ENCODE measurements at regions not wholly inside any gene's neighbourhood (a gene's known extent, or its start where the extent isn't known, plus 50 kb on each side); places are given as distances from the start of the nearest gene placed in this dataset.

DNA sequence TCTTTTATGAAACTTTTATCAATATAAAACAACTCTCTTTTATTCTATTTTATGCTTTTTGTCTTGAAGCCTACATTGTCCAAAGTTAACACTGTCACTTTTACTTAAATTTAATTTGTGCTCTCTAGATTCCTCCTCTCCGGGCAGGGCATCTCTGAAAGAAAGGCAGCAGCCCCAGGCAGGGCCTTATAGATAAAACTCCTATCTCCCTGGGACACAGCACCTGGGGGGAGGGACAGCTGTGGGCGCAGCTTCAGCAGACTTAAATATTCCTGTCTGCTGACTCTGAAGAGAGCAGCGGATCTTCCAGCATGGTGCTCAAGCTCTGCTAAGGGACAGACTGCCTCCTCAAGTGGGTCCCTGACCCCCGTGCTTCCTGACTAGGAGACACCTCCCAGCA is 447.7 kb upstream of the FANCL start:
- Histone ChIP-seq H3K9me3 (ENCODE audit: low read depth, low read length) (no peaks in the 10 kb centered on the region), H2AFZ (ENCODE audit: low read length) (no peak overlapping the region)

GRCh38 chr2:58686776-58687175 is 445.7 kb upstream of the FANCL start:
- H3K9me3 ChIP-seq (ENCODE audit: low read depth, low read length) = no peaks in the 10 kb centered on the region
- no peak overlapping the region for H3K27ac ChIP-seq (ENCODE audit: low read depth, low read length)
- TF ChIP-seq, protein P1, sequence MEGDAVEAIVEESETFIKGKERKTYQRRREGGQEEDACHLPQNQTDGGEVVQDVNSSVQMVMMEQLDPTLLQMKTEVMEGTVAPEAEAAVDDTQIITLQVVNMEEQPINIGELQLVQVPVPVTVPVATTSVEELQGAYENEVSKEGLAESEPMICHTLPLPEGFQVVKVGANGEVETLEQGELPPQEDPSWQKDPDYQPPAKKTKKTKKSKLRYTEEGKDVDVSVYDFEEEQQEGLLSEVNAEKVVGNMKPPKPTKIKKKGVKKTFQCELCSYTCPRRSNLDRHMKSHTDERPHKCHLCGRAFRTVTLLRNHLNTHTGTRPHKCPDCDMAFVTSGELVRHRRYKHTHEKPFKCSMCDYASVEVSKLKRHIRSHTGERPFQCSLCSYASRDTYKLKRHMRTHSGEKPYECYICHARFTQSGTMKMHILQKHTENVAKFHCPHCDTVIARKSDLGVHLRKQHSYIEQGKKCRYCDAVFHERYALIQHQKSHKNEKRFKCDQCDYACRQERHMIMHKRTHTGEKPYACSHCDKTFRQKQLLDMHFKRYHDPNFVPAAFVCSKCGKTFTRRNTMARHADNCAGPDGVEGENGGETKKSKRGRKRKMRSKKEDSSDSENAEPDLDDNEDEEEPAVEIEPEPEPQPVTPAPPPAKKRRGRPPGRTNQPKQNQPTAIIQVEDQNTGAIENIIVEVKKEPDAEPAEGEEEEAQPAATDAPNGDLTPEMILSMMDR (IDR thresholded peaks at IDR 0.05; ENCODE audit: extremely low read depth, low read depth, low read length) = no peak
- no peaks in the 10 kb centered on the region for H3K27me3 ChIP-seq (ENCODE audit: insufficient read depth, low read length)
- no peaks in the 10 kb centered on the region for H4K20me1 ChIP-seq (ENCODE audit: insufficient read depth, low read length)
- no peak for DNase-seq (ENCODE audit: insufficient read length, low spot score, missing footprints)
- H3K4me3 ChIP-seq (ENCODE audit: insufficient read depth, low read length) = no peak overlapping the region
- no peaks in the 10 kb centered on the region for H3K79me2 ChIP-seq (ENCODE audit: insufficient read depth, low read length)
- H3K36me3 ChIP-seq (ENCODE audit: insufficient read depth, low read length) = no peaks in the 10 kb centered on the region
- H3K4me2 ChIP-seq (ENCODE audit: insufficient read depth, low read length) = no peak overlapping the region
- no peaks in the 10 kb centered on the region for H3K4me1 ChIP-seq (ENCODE audit: insufficient read depth, low read length)
- H2AFZ ChIP-seq (ENCODE audit: low read length) = no peak overlapping the region

More for the DNA sequence above, 447.7 kb upstream of the FANCL start:
- no peak overlapping the region for H3K4me2 ChIP-seq (ENCODE audit: insufficient read depth, low read length)
- H3K27me3 ChIP-seq (ENCODE audit: insufficient read depth, low read length) = no peaks in the 10 kb centered on the region
- H3K4me3 ChIP-seq (ENCODE audit: insufficient read depth, low read length) = no peak overlapping the region
- no peaks in the 10 kb centered on the region for H3K36me3 ChIP-seq (ENCODE audit: insufficient read depth, low read length)
- DNase-seq (ENCODE audit: insufficient read length, low spot score, missing footprints) = no peak
- H4K20me1 ChIP-seq (ENCODE audit: insufficient read depth, low read length) = no peaks in the 10 kb centered on the region
- no peaks in the 10 kb centered on the region for H3K4me1 ChIP-seq (ENCODE audit: insufficient read depth, low read length)
- TF ChIP-seq, protein P1 (IDR thresholded peaks at IDR 0.05; ENCODE audit: extremely low read depth, low read depth, low read length) = no peak
- H3K27ac ChIP-seq (ENCODE audit: low read depth, low read length) = no peak overlapping the region
- no peaks in the 10 kb centered on the region for H3K79me2 ChIP-seq (ENCODE audit: insufficient read depth, low read length)

- Histone ChIP-seq H3K4me1 (ENCODE audit: insufficient read depth, low read length) (no peaks in the 10 kb centered on the region), H3K27me3 (ENCODE audit: insufficient read depth, low read length) (no peaks in the 10 kb centered on the region), H2AFZ (ENCODE audit: low read length) (no peak overlapping the region), H3K79me2 (ENCODE audit: insufficient read depth, low read length) (no peaks in the 10 kb centered on the region), H3K36me3 (ENCODE audit: insufficient read depth, low read length) (no peaks in the 10 kb centered on the region), H3K27ac (ENCODE audit: low read depth, low read length) (no peak overlapping the region), H3K9me3 (ENCODE audit: low read depth, low read length) (no peaks in the 10 kb centered on the region), H4K20me1 (ENCODE audit: insufficient read depth, low read length) (no peaks in the 10 kb centered on the region), H3K4me3 (ENCODE audit: insufficient read depth, low read length) (no peak overlapping the region), H3K4me2 (ENCODE audit: insufficient read depth, low read length) (no peak overlapping the region)
- TF ChIP-seq, protein P1 (IDR thresholded peaks at IDR 0.05; ENCODE audit: extremely low read depth, low read depth, low read length) = no peak
- DNase-seq (ENCODE audit: insufficient read length, low spot score, missing footprints) = peak; percentile 1
These were observed 439.7 kb upstream of the FANCL start for GRCh38 chr2:58680755-58681310.

DNA sequence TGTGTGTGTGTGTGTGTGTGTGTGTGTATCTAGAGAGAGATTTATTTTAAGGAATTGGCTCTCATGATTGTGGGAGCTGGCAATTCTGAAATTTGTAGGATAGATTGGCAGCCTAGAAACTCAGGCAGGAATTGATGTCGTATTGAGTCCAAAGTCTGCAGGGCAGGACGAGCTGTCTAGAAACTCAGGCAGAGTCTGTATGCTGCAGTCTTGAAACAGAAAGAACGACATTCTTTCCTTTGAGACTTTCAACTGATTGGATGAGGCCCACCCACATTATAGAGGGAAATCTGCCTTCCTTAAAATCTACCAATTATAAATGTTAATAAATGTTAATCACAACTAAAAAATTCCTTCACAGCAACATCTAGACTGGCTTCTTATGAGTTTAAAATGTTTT is 436.6 kb upstream of the FANCL start:
- H3K9me3 ChIP-seq (ENCODE audit: low read depth, low read length) = no peaks in the 10 kb centered on the region
- no peaks in the 10 kb centered on the region for H4K20me1 ChIP-seq (ENCODE audit: insufficient read depth, low read length)
- DNase-seq (ENCODE audit: insufficient read length, low spot score, missing footprints) = no peak
- H3K4me1 ChIP-seq (ENCODE audit: insufficient read depth, low read length) = no peaks in the 10 kb centered on the region
- H3K27ac ChIP-seq (ENCODE audit: low read depth, low read length) = no peak overlapping the region
- H3K4me2 ChIP-seq (ENCODE audit: insufficient read depth, low read length) = no peak overlapping the region
- TF ChIP-seq, protein P1 (IDR thresholded peaks at IDR 0.05; ENCODE audit: extremely low read depth, low read depth, low read length) = no peak
- no peaks in the 10 kb centered on the region for H3K36me3 ChIP-seq (ENCODE audit: insufficient read depth, low read length)
- no peaks in the 10 kb centered on the region for H3K79me2 ChIP-seq (ENCODE audit: insufficient read depth, low read length)
- H2AFZ ChIP-seq (ENCODE audit: low read length) = no peak overlapping the region
- H3K4me3 ChIP-seq (ENCODE audit: insufficient read depth, low read length) = no peak overlapping the region
- no peaks in the 10 kb centered on the region for H3K27me3 ChIP-seq (ENCODE audit: insufficient read depth, low read length)

Data from osteoblast (primary cell).